LNCAP (cell line): ENCODE measurements at regions not wholly inside any gene's neighbourhood (a gene's known extent, or its start where the extent isn't known, plus 50 kb on each side); places are given as distances from the start of the nearest gene placed in this dataset.

Experiments
- CTCF ChIP-seq: fragments of 450-650 bp; IDR thresholded peaks from 2 replicates; pipeline ENCODE4 v1.5.1; 2017; ENCODE audit warnings: mild to moderate bottlenecking

DNA sequence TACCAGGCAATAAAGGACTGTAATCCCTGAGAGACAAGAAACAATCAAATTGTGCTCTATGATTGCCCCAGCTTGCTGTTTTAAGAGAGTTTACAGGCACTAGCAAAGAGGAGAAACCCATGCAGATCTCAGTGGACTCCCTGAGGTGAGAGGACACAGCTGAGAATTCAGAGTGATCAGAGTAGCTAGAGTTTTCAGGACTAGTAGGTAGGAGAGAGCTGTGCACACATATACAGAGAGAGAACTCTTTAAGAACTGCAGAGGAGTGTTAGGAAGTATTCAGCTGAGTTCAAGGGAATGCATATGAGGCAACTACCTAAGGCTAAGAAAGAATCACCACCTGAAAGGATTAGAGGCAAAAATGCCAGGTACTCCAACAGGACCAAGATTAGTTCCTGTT lies 904.8 kb downstream of the CDH8 start:
- no peak for TF ChIP-seq CTCF

DNA sequence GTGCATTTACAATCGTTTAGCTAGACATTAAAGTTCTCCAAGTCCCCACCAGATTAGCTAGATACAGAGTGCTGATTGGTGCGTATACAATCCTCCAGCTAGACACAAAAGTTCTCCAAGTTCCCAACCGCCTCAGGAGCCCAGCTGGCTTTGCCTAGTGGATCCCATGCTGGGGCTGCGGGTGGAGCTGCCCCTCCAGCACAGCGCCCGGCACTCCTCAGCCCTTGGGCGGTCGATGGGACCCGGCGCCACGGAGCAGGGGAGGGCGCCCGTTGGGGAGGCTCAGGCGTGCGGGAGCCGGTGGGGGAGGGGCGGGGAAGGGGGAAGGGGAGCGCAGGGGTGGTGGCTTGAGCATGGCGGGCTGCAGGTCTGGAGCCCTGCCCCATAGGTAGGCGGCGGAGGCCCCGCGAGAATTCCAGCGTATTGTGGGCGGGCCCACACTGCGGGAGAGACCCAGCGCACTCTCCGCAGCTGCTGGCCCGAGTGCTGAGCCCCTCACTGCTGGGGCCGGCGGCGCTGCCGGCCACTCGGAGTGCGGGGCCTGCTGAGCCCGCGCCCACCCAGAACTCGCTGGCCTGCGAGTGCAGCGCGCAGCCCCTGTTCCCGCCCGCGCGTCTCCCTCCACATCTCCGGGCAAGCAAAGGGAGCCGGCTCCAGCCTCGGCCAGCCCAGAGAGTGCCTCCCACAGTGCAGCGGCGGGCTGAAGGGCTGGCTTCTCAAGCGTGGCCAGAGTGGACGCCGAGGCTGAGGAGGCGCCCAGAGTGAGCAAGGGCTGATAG lies 907.5 kb downstream of the CDH8 start:
- no peak for TF ChIP-seq CTCF

DNA sequence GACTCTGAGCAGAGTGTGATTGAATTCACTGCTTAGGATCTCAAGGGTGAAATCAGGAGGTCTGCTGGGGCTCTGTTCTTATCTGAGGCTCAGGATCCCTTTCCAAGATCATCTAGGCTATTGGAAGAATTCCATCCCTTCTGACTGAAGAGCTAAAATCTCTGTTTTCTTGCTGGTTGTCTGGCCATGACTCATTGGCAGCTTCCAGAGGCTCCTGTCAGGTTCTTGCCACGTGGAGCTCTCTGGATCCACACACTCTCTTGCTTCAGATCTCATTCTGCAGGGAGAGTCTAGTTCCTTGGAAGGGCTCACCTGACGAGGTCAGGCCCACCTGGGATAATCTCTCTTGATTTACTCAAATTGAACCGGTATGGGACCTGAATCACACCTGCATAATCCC lies 930.7 kb downstream of the CDH8 start:
- no peak for TF ChIP-seq CTCF

DNA sequence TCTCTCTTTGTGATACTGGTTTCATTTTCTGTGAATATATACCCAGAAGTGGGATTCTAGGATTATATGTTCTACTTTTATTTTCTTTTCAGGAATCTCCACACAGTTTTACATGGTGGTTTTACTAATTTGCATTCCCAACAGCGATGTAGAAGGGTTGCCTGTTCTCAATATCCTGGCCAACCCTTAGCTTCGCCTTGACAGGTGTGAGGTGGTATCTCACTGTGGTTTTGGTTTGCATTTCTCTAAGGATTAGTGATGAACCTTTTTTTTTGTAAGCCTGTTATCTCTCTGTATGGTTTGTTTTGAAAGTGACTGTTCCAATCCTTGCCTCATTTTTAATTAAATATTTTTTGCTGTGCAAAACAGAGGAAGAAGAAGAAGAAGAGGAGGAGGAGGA lies 937.7 kb downstream of the CDH8 start:
- no peak for TF ChIP-seq CTCF

- no peak for TF ChIP-seq CTCF
These were observed 952.5 kb downstream of the CDH8 start for GRCh38 chr16:61083711-61084110.

- TF ChIP-seq CTCF: no peak
These were observed 961.9 kb downstream of the CDH8 start for GRCh38 chr16:61074324-61074723.

DNA sequence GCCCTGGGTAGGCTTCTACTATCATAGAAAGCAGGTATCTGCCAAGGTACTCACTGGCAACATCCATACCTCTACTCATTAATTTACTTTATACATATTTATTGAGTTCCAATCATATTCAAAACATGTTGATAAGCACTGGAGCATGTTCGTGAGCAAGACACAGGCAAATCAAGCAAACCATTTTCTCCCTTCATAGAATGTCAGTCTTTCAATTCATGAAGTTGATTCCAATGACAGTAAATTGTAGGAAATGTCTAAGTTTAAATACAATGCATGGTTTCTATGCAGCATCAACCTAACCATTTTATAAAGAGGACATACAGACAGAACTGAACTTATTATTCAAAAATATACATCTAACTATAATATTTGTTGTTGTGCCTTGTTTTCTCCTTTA lies 978.6 kb downstream of the CDH8 start:
- no peak for TF ChIP-seq CTCF

DNA sequence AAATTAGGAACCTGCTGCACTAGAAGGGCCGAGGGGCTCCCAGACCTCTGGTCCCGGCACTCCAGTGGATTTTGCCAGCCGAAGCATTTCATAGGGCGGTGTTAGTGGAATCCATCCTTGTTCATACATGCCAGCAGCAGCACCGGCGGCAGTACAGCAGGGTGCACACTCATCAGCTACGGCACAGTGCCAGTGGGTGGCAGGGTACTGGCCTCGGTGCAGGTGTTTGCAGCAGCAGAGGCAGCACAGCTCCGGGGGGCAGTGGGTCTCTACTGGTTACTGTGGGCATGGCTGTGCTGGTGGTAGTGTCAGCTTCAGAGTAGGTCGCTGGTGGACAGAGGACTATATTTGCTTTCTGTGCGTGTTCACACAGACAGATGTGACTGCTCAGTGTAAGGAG lies 985.7 kb downstream of the CDH8 start:
- TF ChIP-seq CTCF: no peak
